Smooth muscle cell (in vitro differentiated cells): ENCODE measurements at regions not wholly inside any gene's neighbourhood (a gene's known extent, or its start where the extent isn't known, plus 50 kb on each side); places are given as distances from the start of the nearest gene placed in this dataset.

ENCODE experiments used
- DNase-seq: peaks from one replicate; lab custom pipeline; 2025; ENCODE audit not compliant: unreplicated experiment; lab: John Stamatoyannopoulos, UW
- H2AFZ ChIP-seq: fragments of 200-600 bp; sonication (generic); 2 replicates; pipeline ENCODE4 v1.6.0; 2016; ENCODE audit warnings: antibody characterized with exemption, low read depth, mild to moderate bottlenecking
- H3F3A ChIP-seq: fragments of 200-600 bp; sonication (generic); 2 replicates; pipeline ENCODE4 v1.6.0; 2017; ENCODE audit warnings: antibody characterized with exemption, low read depth
- H3K27ac ChIP-seq: fragments of 200-600 bp; sonication (generic); 2 replicates; pipeline ENCODE4 v1.5.1; 2016; ENCODE audit warnings: low read depth, mild to moderate bottlenecking
- H3K27me3 ChIP-seq: fragments of 200-600 bp; sonication (generic); 2 replicates; pipeline ENCODE4 v1.6.1; 2016; ENCODE audit warnings: low read depth, mild to moderate bottlenecking
- H3K36me3 ChIP-seq: fragments of 200-600 bp; sonication (generic); 2 replicates; pipeline ENCODE4 v1.5.1; 2016; ENCODE audit warnings: low read depth
- H3K4me1 ChIP-seq: fragments of 200-600 bp; sonication (generic); 2 replicates; pipeline ENCODE4 v1.5.1; 2016; ENCODE audit warnings: low read depth
- H3K4me2 ChIP-seq: fragments of 200-600 bp; sonication (generic); 2 replicates; pipeline ENCODE4 v1.6.0; 2016; ENCODE audit warnings: mild to moderate bottlenecking
- H3K4me3 ChIP-seq: fragments of 200-600 bp; sonication (generic); 2 replicates; pipeline ENCODE4 v1.5.1; 2016; ENCODE audit warnings: mild to moderate bottlenecking
- H3K79me2 ChIP-seq: fragments of 200-600 bp; sonication (generic); 2 replicates; pipeline ENCODE4 v1.6.0; 2016; ENCODE audit warnings: low read depth, mild to moderate bottlenecking
- H3K9ac ChIP-seq: fragments of 200-600 bp; sonication (generic); 2 replicates; pipeline ENCODE4 v1.6.0; 2016; ENCODE audit warnings: low read depth
- H3K9me3 ChIP-seq: fragments of 200-600 bp; sonication (generic); replicated peaks from 2 replicates; pipeline ENCODE4 v1.5.1; 2016; ENCODE audit warnings: low read depth
- H4K20me1 ChIP-seq: fragments of 200-600 bp; sonication (generic); 2 replicates; pipeline ENCODE4 v1.6.0; 2016; ENCODE audit warnings: low read depth
- WGBS: methylation state at CpG from one replicate; pipeline ENCODE4 v1.1.7; 2016; ENCODE audit warnings: low lambda C conversion rate; 5-methylcytosine and 5-hydroxymethylcytosine counted together
- TF ChIP-seq, protein P1 (sequence below): fragments of 200-600 bp; sonication (generic); IDR thresholded peaks from 2 replicates; pipeline ENCODE4 v1.5.1; 2017; ENCODE audit warnings: borderline replicate concordance, mild to moderate bottlenecking, antibody characterized with exemption; ENCODE audit not compliant: insufficient read depth, poor library complexity, severe bottlenecking

DNA sequence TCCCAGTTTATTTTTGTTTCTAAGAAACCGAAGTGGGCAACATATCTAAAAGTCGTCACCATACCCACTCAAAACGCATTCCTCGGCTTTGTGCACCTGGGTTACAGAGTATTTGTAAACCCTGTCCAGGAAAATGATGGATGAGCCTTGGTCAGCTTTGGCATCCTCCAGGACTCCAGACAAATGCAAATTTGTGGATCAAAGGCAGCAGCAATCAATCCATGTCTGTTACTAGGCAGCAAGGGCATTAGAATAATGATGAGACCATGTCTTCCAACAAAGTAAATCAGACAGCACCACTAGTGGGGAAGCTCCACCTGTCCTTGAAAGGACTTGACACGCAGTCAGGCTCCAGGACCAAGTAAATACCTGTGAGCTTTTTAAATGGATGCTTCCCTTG, 672.6 kb upstream of the GYPC start:
- TF ChIP-seq, protein P1, sequence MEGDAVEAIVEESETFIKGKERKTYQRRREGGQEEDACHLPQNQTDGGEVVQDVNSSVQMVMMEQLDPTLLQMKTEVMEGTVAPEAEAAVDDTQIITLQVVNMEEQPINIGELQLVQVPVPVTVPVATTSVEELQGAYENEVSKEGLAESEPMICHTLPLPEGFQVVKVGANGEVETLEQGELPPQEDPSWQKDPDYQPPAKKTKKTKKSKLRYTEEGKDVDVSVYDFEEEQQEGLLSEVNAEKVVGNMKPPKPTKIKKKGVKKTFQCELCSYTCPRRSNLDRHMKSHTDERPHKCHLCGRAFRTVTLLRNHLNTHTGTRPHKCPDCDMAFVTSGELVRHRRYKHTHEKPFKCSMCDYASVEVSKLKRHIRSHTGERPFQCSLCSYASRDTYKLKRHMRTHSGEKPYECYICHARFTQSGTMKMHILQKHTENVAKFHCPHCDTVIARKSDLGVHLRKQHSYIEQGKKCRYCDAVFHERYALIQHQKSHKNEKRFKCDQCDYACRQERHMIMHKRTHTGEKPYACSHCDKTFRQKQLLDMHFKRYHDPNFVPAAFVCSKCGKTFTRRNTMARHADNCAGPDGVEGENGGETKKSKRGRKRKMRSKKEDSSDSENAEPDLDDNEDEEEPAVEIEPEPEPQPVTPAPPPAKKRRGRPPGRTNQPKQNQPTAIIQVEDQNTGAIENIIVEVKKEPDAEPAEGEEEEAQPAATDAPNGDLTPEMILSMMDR: no peak
- WGBS: 71% methylated on average over 5 of the region's 5 CpGs
- H4K20me1 ChIP-seq: no peaks in the 10 kb centered on the region
- H3K4me2 ChIP-seq: no peak overlapping the region
- no peaks in the 10 kb centered on the region for H3K4me1 ChIP-seq
- no peaks in the 10 kb centered on the region for H3K79me2 ChIP-seq
- H3F3A ChIP-seq: no peaks in the 10 kb centered on the region
- H2AFZ ChIP-seq: no peak overlapping the region
- H3K4me3 ChIP-seq: no peak overlapping the region
- H3K27me3 ChIP-seq: no peaks in the 10 kb centered on the region
- H3K9me3 ChIP-seq: no peaks in the 10 kb centered on the region
- H3K36me3 ChIP-seq: no peaks in the 10 kb centered on the region
- H3K9ac ChIP-seq: no peak overlapping the region
- H3K27ac ChIP-seq: no peak overlapping the region
- no peak for DNase-seq

GRCh38 chr2:126029316-126029715, 626.6 kb upstream of the GYPC start:
- no peaks in the 10 kb centered on the region for H3F3A ChIP-seq
- DNase-seq: no peak
- TF ChIP-seq, protein P1: no peak
- H3K27me3 ChIP-seq: no peaks in the 10 kb centered on the region
- no peaks in the 10 kb centered on the region for H3K9me3 ChIP-seq
- no peak overlapping the region for H3K4me2 ChIP-seq
- no peak overlapping the region for H3K4me3 ChIP-seq
- no peaks in the 10 kb centered on the region for H3K36me3 ChIP-seq
- no peaks in the 10 kb centered on the region for H4K20me1 ChIP-seq
- no peaks in the 10 kb centered on the region for H3K4me1 ChIP-seq
- no peaks in the 10 kb centered on the region for H3K79me2 ChIP-seq
- H3K9ac ChIP-seq: no peak overlapping the region
- no peak overlapping the region for H2AFZ ChIP-seq
- no peak overlapping the region for H3K27ac ChIP-seq

GRCh38 chr2:126038861-126039260, 617.1 kb upstream of the GYPC start:
- Histone ChIP-seq H3K27me3 (no peaks in the 10 kb centered on the region), H3F3A (no peaks in the 10 kb centered on the region), H3K79me2 (no peaks in the 10 kb centered on the region), H4K20me1 (no peaks in the 10 kb centered on the region), H3K27ac (no peak overlapping the region), H3K4me3 (no peak overlapping the region), H3K36me3 (no peaks in the 10 kb centered on the region), H3K4me1 (no peaks in the 10 kb centered on the region), H3K9ac (no peak overlapping the region), H2AFZ (no peak overlapping the region), H3K9me3 (no peaks in the 10 kb centered on the region), H3K4me2 (no peak overlapping the region)
- DNase-seq: no peak
- WGBS: 88% methylated on average over 2 of the region's 2 CpGs
- TF ChIP-seq, protein P1: no peak

DNA sequence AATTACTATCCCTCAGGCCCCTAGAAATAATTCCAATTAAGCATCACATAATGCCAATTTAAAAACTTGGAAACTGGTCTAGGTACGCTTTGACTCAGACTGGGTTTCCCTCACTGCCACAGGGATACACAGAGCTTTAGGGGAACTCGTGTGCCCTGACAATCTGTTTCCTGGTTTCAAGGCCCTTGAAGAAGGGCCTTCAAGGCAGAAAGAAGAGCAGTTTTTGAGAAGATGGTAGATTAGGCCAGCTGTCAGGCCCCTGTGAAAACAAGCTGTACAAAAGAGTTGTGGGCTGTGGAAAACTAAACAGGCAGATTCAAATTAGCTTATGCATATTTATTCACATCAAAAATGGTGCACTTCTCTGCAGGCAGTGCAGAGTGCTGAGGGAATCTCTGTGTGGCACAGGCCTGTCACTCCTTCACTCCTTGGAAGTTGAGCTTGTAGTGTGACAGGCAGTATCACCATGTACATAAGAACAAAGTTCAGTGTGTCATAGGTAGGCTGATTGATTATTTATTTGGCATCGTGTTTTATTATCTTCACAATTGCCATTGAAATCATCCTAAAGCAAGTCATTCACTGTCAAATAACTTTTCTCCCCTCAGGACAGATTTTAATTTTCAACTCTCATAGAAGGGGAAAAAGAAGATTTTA, 614.4 kb upstream of the GYPC start:
- no peaks in the 10 kb centered on the region for H3K27me3 ChIP-seq
- H3K9me3 ChIP-seq: no peaks in the 10 kb centered on the region
- no peak overlapping the region for H3K27ac ChIP-seq
- H4K20me1 ChIP-seq: no peaks in the 10 kb centered on the region
- WGBS: 83% methylated on average over 3 of the region's 3 CpGs
- no peak for DNase-seq
- no peak overlapping the region for H3K9ac ChIP-seq
- no peaks in the 10 kb centered on the region for H3K79me2 ChIP-seq
- H3K36me3 ChIP-seq: no peaks in the 10 kb centered on the region
- no peaks in the 10 kb centered on the region for H3F3A ChIP-seq
- no peaks in the 10 kb centered on the region for H3K4me1 ChIP-seq
- no peak overlapping the region for H3K4me3 ChIP-seq
- H3K4me2 ChIP-seq: no peak overlapping the region
- TF ChIP-seq, protein P1: no peak
- H2AFZ ChIP-seq: no peak overlapping the region
